Ishikawa (cell line): ENCODE measurements at regions not wholly inside any gene's neighbourhood (a gene's known extent, or its start where the extent isn't known, plus 50 kb on each side); places are given as distances from the start of the nearest gene placed in this dataset.

Experiments used
- CEBPB ChIP-seq: IDR thresholded peaks from 2 replicates; pipeline ENCODE4 v1.6.1; 2012
- CREB1 ChIP-seq: IDR thresholded peaks from 2 replicates; pipeline ENCODE4 v1.6.1; 2012; ENCODE audit warnings: low read depth
- EP300 ChIP-seq: IDR thresholded peaks from 2 replicates; pipeline ENCODE4 v1.6.1; 2012; ENCODE audit warnings: borderline replicate concordance
- FOXM1 ChIP-seq: IDR thresholded peaks from 2 replicates; pipeline ENCODE4 v1.6.1; 2012; ENCODE audit warnings: low read depth, borderline replicate concordance
- NFIC ChIP-seq: IDR thresholded peaks from 2 replicates; pipeline ENCODE4 v1.6.1; 2012
- RAD21 ChIP-seq: IDR thresholded peaks from 2 replicates; pipeline ENCODE4 v1.6.1; 2012; ENCODE audit warnings: low read depth
- REST ChIP-seq: IDR thresholded peaks from 2 replicates; pipeline ENCODE4 v1.6.1; 2012; ENCODE audit warnings: low read depth, mild to moderate bottlenecking
- TAF1 ChIP-seq: IDR thresholded peaks from 2 replicates; pipeline ENCODE4 v1.6.1; 2012; ENCODE audit warnings: low read depth, mild to moderate bottlenecking
- TCF12 ChIP-seq: IDR thresholded peaks from 2 replicates; pipeline ENCODE4 v1.6.1; 2012; ENCODE audit warnings: low read depth
- TEAD4 ChIP-seq: IDR thresholded peaks from 2 replicates; pipeline ENCODE4 v1.6.1; 2012
- USF1 ChIP-seq: IDR thresholded peaks from 2 replicates; pipeline ENCODE4 v1.6.1; 2012
- YY1 ChIP-seq: IDR thresholded peaks from 2 replicates; pipeline ENCODE4 v1.6.1; 2012; ENCODE audit warnings: low read depth
- ZBTB7A ChIP-seq: IDR thresholded peaks from 2 replicates; pipeline ENCODE4 v1.6.1; 2012; ENCODE audit warnings: low read depth
- TF ChIP-seq, protein P1 (sequence below): IDR thresholded peaks from 2 replicates; pipeline ENCODE4 v1.6.1; 2012

DNA sequence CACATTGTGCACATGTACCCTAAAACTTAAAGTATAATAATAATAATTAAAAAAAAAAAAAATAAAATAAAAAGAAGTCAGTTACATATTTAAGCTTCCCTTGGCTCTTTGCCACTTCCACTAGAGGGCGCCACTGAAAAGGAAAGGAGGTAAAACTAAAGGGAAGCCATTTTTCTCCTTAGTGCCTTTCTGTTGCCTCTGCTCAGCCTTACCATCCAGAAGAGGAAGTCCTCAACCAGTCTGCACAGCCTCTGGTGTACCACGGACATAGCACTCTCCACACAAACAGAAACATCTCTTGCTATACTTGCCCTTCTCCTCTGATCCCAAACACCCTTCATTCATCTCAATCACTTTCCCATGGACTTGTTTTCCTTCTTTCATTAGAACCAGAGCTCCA, 169.0 kb upstream of the EEA1 start:
- TF ChIP-seq REST = no peak
- TF ChIP-seq USF1 = no peak
- TF ChIP-seq FOXM1 = no peak
- no peak for TF ChIP-seq TAF1
- no peak for TF ChIP-seq TEAD4
- TF ChIP-seq CEBPB = no peak
- TF ChIP-seq YY1 = peak; percentile 63; the same call in 1 of the 2 replicates
- no peak for TF ChIP-seq EP300
- TF ChIP-seq, protein P1, sequence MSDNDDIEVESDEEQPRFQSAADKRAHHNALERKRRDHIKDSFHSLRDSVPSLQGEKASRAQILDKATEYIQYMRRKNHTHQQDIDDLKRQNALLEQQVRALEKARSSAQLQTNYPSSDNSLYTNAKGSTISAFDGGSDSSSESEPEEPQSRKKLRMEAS = no peak
- peak; percentile 45 for TF ChIP-seq RAD21
- TF ChIP-seq TCF12 = no peak
- peak; percentile 84 for TF ChIP-seq NFIC
- TF ChIP-seq ZBTB7A = no peak
- no peak for TF ChIP-seq CREB1
